ENCODE measurements at regions not wholly inside any gene's neighbourhood (a gene's known extent, or its start where the extent isn't known, plus 50 kb on each side); places are given as distances from the start of the nearest gene placed in this dataset.
"Not testable (repeated sequence)": the region's sequence is repeated elsewhere in the genome, so short reads cannot be mapped to it uniquely, and the experiment has no call there.

GRCh38 chr1:197985351-197985750 lies 68.2 kb downstream of the LHX9 start:
- DNase-seq (ENCODE audit: low read depth, low spot score): peak; percentile 17
- in situ Hi-C loops (cut with HindIII; ENCODE audit: low pct_unique_long_range_greater_than_20kb, low sequenced_read_pairs): no loop called here

GRCh38 chr1:197986817-197987216 lies 69.6 kb downstream of the LHX9 start:
- in situ Hi-C loops (cut with HindIII; ENCODE audit: low pct_unique_long_range_greater_than_20kb, low sequenced_read_pairs): no loop called here
- DNase-seq (ENCODE audit: low read depth, low spot score): no peak

- in situ Hi-C loops (cut with HindIII; ENCODE audit: low pct_unique_long_range_greater_than_20kb, low sequenced_read_pairs): no loop called here
- DNase-seq (ENCODE audit: low read depth, low spot score): no peak
Observed at GRCh38 chr1:197987294-197987693, 70.1 kb downstream of the LHX9 start.

GRCh38 chr1:197988581-197988980 lies 71.4 kb downstream of the LHX9 start:
- DNase-seq (ENCODE audit: low read depth, low spot score); in situ Hi-C loops (cut with HindIII; ENCODE audit: low pct_unique_long_range_greater_than_20kb, low sequenced_read_pairs): not testable (repeated sequence)

GRCh38 chr1:197989058-197989457 lies 71.9 kb downstream of the LHX9 start:
- in situ Hi-C loops (cut with HindIII; ENCODE audit: low pct_unique_long_range_greater_than_20kb, low sequenced_read_pairs): no loop called here

GRCh38 chr1:197991594-197991993 lies 74.4 kb downstream of the LHX9 start:
- in situ Hi-C loops (cut with HindIII; ENCODE audit: low pct_unique_long_range_greater_than_20kb, low sequenced_read_pairs): no loop called here
- no peak for DNase-seq (ENCODE audit: low read depth, low spot score)

More at GRCh38 chr1:197989058-197989457, 71.9 kb downstream of the LHX9 start:
- no peak for DNase-seq (ENCODE audit: low read depth, low spot score)

- in situ Hi-C loops (cut with HindIII; ENCODE audit: low pct_unique_long_range_greater_than_20kb, low sequenced_read_pairs): no loop called here
- DNase-seq (ENCODE audit: low read depth, low spot score): no peak
Observed at GRCh38 chr1:197994907-197995407, 77.8 kb downstream of the LHX9 start.

- in situ Hi-C loops (cut with HindIII; ENCODE audit: low pct_unique_long_range_greater_than_20kb, low sequenced_read_pairs): no loop called here
- no peak for DNase-seq (ENCODE audit: low read depth, low spot score)
Observed at GRCh38 chr1:197995408-197996258, 78.5 kb downstream of the LHX9 start.

- in situ Hi-C loops (cut with HindIII; ENCODE audit: low pct_unique_long_range_greater_than_20kb, low sequenced_read_pairs); DNase-seq (ENCODE audit: low read depth, low spot score): not testable (repeated sequence)
Observed at GRCh38 chr1:197996259-197996512, 79.0 kb downstream of the LHX9 start.

- in situ Hi-C loops (cut with HindIII; ENCODE audit: low pct_unique_long_range_greater_than_20kb, low sequenced_read_pairs): no loop called here
- DNase-seq (ENCODE audit: low read depth, low spot score): no peak
Observed at GRCh38 chr1:197998110-197998509, 80.9 kb downstream of the LHX9 start.

- DNase-seq (ENCODE audit: low read depth, low spot score): no peak
- in situ Hi-C loops (cut with HindIII; ENCODE audit: low pct_unique_long_range_greater_than_20kb, low sequenced_read_pairs): no loop called here
Observed at GRCh38 chr1:198001776-198002408, 84.7 kb downstream of the LHX9 start.

- in situ Hi-C loops (cut with HindIII; ENCODE audit: low pct_unique_long_range_greater_than_20kb, low sequenced_read_pairs): no loop called here
- DNase-seq (ENCODE audit: low read depth, low spot score): no peak
Observed at GRCh38 chr1:198003468-198003867, 86.3 kb downstream of the LHX9 start.

GRCh38 chr1:198007011-198007410 lies 89.8 kb downstream of the LHX9 start:
- in situ Hi-C loops (cut with HindIII; ENCODE audit: low pct_unique_long_range_greater_than_20kb, low sequenced_read_pairs): no loop called here
- no peak for DNase-seq (ENCODE audit: low read depth, low spot score)

- no peak for DNase-seq (ENCODE audit: low read depth, low spot score)
- in situ Hi-C loops (cut with HindIII; ENCODE audit: low pct_unique_long_range_greater_than_20kb, low sequenced_read_pairs): no loop called here
Observed at GRCh38 chr1:198007687-198008607, 90.8 kb downstream of the LHX9 start.

- in situ Hi-C loops (cut with HindIII; ENCODE audit: low pct_unique_long_range_greater_than_20kb, low sequenced_read_pairs): no loop called here
- no peak for DNase-seq (ENCODE audit: low read depth, low spot score)
Observed at GRCh38 chr1:198014355-198014754, 97.2 kb downstream of the LHX9 start.

- no peak for DNase-seq (ENCODE audit: low read depth, low spot score)
- in situ Hi-C loops (cut with HindIII; ENCODE audit: low pct_unique_long_range_greater_than_20kb, low sequenced_read_pairs): no loop called here
Observed at GRCh38 chr1:198015309-198015708, 98.1 kb downstream of the LHX9 start.

- no peak for DNase-seq (ENCODE audit: low read depth, low spot score)
- in situ Hi-C loops (cut with HindIII; ENCODE audit: low pct_unique_long_range_greater_than_20kb, low sequenced_read_pairs): no loop called here
Observed at GRCh38 chr1:198018529-198018928, 101.4 kb downstream of the LHX9 start.

GRCh38 chr1:198019126-198019525 lies 102.0 kb downstream of the LHX9 start:
- in situ Hi-C loops (cut with HindIII; ENCODE audit: low pct_unique_long_range_greater_than_20kb, low sequenced_read_pairs): no loop called here

More at GRCh38 chr1:198019126-198019525, 102.0 kb downstream of the LHX9 start:
- DNase-seq (ENCODE audit: low read depth, low spot score): no peak
